ENCODE measurements at regions not wholly inside any gene's neighbourhood (a gene's known extent, or its start where the extent isn't known, plus 50 kb on each side); places are given as distances from the start of the nearest gene placed in this dataset.

GRCh38 chr21:43300496-43301408, 126.2 kb downstream of the SIK1 start:
- TF ChIP-seq, protein P1, sequence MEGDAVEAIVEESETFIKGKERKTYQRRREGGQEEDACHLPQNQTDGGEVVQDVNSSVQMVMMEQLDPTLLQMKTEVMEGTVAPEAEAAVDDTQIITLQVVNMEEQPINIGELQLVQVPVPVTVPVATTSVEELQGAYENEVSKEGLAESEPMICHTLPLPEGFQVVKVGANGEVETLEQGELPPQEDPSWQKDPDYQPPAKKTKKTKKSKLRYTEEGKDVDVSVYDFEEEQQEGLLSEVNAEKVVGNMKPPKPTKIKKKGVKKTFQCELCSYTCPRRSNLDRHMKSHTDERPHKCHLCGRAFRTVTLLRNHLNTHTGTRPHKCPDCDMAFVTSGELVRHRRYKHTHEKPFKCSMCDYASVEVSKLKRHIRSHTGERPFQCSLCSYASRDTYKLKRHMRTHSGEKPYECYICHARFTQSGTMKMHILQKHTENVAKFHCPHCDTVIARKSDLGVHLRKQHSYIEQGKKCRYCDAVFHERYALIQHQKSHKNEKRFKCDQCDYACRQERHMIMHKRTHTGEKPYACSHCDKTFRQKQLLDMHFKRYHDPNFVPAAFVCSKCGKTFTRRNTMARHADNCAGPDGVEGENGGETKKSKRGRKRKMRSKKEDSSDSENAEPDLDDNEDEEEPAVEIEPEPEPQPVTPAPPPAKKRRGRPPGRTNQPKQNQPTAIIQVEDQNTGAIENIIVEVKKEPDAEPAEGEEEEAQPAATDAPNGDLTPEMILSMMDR (conservative IDR thresholded peaks at IDR 0.05; ENCODE audit: low read depth, low read length) = no peak
- no peak for TF ChIP-seq EZH2 (IDR thresholded peaks at IDR 0.05; ENCODE audit: low read length, unreplicated experiment)
